ENCODE measurements at regions not wholly inside any gene's neighbourhood (a gene's known extent, or its start where the extent isn't known, plus 50 kb on each side); places are given as distances from the start of the nearest gene placed in this dataset.

DNA sequence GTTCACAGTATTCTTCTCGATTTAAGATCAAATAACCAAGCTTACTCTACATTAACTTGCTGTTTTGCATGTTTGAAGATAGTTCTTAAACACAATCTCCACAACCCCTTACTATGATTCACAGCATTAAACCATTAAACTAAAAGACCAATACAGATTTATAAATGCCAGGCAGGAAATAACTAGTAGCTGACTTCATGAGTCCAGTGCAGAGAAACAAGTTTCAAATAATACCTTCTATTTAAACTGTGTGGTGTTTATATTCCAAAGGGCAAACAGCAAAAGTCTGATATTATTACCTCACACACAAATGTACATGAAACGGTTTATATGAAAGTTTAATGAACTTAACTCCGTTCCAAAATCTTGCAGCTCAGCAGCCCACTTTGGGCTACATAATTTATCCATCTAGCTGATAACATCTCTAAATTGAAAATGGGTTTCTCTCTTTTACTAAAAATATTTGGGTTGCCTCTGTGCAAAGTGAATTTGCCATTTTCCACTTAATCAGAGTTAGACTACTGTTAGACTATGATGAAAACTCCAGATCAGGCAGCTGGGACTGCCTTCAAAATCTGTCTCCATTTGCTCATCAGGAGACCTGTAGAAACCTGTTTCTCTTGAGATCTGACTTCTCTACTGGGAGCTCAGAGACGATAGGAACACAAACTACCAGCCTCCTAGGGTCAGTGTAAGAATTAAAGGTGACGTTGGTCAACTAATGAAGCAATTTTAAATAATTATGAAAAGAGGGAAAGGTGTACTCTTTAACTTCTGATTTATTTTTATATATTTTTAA lies 287.3 kb downstream of the FZD1 start:
- TF ChIP-seq, protein P1, sequence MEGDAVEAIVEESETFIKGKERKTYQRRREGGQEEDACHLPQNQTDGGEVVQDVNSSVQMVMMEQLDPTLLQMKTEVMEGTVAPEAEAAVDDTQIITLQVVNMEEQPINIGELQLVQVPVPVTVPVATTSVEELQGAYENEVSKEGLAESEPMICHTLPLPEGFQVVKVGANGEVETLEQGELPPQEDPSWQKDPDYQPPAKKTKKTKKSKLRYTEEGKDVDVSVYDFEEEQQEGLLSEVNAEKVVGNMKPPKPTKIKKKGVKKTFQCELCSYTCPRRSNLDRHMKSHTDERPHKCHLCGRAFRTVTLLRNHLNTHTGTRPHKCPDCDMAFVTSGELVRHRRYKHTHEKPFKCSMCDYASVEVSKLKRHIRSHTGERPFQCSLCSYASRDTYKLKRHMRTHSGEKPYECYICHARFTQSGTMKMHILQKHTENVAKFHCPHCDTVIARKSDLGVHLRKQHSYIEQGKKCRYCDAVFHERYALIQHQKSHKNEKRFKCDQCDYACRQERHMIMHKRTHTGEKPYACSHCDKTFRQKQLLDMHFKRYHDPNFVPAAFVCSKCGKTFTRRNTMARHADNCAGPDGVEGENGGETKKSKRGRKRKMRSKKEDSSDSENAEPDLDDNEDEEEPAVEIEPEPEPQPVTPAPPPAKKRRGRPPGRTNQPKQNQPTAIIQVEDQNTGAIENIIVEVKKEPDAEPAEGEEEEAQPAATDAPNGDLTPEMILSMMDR (IDR thresholded peaks at IDR 0.05; ENCODE audit: low read length, missing control alignments) = no peak
- DNase-seq (ENCODE audit: low read depth) = no peak
- no peak overlapping the region for H3K4me3 ChIP-seq (replicated peaks; ENCODE audit: low read depth, low read length)

DNA sequence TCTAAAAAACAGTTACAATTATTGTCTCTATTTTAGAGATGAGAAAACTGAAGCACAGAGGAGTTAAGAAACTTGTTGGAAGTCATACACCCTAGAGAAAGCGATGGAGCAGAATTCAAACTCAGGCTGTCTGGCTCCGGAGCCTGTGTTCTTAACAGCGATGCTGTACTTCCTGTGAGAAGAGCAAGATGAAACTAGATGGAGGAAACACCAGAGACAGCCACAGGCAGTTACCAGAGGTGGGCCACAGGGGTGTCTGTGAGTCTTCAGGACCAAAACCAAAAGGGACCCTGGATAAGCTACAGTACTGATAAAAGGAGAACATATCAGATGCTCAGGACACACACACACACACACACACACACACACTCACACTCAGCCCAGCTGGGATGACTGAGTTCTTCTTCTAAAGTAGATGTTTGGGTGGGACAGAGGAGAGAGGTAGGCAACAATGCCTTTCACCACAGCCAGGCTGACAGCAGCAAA lies 289.2 kb downstream of the FZD1 start:
- H3K4me3 ChIP-seq (replicated peaks; ENCODE audit: low read depth, low read length) = no peak overlapping the region
- TF ChIP-seq, protein P1 (IDR thresholded peaks at IDR 0.05; ENCODE audit: low read length, missing control alignments) = no peak
- no peak for DNase-seq (ENCODE audit: low read depth)

DNA sequence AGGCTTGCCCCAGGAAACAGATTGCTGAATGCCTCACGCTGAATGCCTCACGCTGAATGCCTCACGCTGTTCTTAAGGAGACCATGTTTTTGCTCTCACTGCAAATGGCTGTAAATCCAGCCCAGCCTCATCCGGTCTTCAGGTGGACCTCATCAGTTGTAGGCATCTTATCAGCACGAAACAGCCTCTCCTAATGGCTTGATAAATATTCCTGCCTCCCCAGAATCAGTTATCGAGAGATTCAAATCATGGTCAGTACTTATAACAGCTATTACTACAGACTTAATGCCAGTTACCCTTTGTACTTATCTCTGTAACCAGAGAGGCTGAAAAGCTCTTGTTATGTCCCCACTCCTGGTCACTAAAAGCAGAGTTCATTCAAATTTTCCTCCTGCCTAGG lies 290.6 kb downstream of the FZD1 start:
- no peak overlapping the region for H3K4me3 ChIP-seq (replicated peaks; ENCODE audit: low read depth, low read length)
- TF ChIP-seq, protein P1 (IDR thresholded peaks at IDR 0.05; ENCODE audit: low read length, missing control alignments) = no peak
- no peak for DNase-seq (ENCODE audit: low read depth)

DNA sequence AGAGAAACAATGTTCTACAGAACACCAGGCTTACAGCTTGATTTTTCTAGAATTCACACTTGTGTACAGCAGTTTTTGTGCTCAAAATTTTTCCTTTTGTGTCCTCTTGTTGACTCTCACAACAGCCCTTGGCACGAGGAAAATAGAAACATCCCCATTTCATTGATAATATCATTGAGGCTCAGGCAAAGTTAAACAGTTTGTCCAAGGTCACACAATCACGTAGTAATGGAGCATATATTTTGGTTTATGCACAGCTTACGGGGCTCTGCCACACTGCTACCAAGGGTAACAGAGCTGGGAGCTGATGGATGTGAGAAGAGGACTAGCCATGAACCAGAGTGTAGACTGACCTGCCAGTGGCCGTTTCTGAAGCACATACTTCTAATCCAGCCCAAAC lies 292.0 kb downstream of the FZD1 start:
- no peak for DNase-seq (ENCODE audit: low read depth)
- no peak overlapping the region for H3K4me3 ChIP-seq (replicated peaks; ENCODE audit: low read depth, low read length)
- TF ChIP-seq, protein P1 (IDR thresholded peaks at IDR 0.05; ENCODE audit: low read length, missing control alignments) = no peak

DNA sequence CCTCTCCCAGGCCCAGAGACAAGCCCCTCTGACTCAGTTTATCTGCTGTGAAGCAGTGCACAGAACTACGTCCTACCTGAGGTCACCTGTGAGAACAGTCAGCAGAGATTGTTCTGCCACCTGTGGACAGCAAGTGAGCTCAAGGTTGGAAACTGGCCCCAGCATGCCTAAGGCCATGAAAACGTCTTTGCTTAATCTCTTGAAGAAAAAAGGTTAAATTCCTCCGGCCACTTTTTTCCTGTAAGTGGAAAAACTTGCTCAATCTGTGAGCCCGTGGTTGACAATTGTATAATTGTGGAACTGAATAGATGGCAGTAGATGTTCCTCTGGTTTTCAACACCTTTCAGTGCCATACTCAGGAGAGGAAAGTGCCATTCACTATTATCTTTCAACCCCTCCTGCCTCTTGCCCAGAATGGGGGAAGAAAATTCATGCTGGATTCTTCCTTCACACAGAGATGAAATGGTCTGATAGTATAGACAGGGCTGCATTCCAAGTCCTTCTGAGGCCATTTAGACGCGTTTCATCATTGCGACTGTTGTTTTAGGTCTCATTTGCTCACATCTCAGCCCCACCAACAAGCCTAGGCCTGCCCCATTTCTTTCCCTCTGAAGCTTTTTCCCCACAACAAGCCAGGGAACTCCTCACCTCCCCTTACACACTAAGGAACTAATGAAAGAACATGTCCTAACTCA lies 292.9 kb downstream of the FZD1 start:
- H3K4me3 ChIP-seq (replicated peaks; ENCODE audit: low read depth, low read length) = no peak overlapping the region
- TF ChIP-seq, protein P1 (IDR thresholded peaks at IDR 0.05; ENCODE audit: low read length, missing control alignments) = no peak
- DNase-seq (ENCODE audit: low read depth) = no peak

DNA sequence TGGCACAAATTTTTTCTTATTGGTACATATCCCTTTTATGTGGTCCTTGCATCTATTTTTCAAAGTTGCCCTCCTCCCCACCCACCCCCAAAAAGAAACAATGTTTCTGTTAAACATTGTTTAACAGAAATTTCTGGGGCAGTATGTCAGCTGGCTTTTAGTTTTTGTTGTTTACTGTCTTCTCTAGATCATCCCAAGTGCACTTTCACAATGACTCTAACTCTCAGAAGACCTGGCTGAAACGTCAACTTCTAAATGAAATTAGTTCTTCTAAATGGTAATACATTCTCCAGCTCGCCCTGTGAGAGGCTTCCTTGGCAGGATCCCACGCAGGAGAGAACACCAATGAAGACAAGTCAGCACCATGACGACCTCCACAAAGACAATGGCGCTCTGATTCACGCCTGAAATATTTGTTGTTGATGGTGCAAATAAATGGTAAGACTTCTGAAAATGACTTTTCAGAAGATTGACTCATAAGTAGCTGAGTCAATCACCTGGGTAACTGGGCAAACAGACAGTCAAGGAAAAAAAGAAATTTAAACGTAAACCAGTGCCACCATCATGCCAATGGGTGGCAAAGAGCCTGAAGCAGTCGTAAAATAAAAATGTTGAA lies 293.7 kb downstream of the FZD1 start:
- no peak overlapping the region for H3K4me3 ChIP-seq (replicated peaks; ENCODE audit: low read depth, low read length)
- TF ChIP-seq, protein P1 (IDR thresholded peaks at IDR 0.05; ENCODE audit: low read length, missing control alignments) = no peak
- DNase-seq (ENCODE audit: low read depth) = peak; percentile 84
